Vagina (tissue), 2 donors: ENCODE measurements at regions not wholly inside any gene's neighbourhood (a gene's known extent, or its start where the extent isn't known, plus 50 kb on each side); places are given as distances from the start of the nearest gene placed in this dataset.

ENCODE experiments used
- DNase-seq, 2 donors: peaks; one replicate each; pipeline ENCODE4 v3.0.0-alpha.2; 2017; ENCODE audit errors: extremely low spot score in 2 of 2
- H3K27ac ChIP-seq: fragments of 200-600 bp; sonication (generic); one replicate; pipeline ENCODE4 v1.5.1; 2019
- H3K27me3 ChIP-seq: fragments of 200-600 bp; sonication (generic); one replicate; pipeline ENCODE4 v1.5.1; 2019
- H3K36me3 ChIP-seq, 2 donors: fragments of 200-600 bp; sonication (generic); one replicate each; pipeline ENCODE4 v1.5.1; 2017 to 2019
- H3K4me1 ChIP-seq: fragments of 200-600 bp; sonication (generic); one replicate; pipeline ENCODE4 v1.5.1; 2019
- H3K4me3 ChIP-seq, 2 donors: fragments of 200-600 bp; sonication (generic); 1 replicate in 1 of 2; 2 replicates in 1 of 2; pipeline ENCODE4 v1.5.1; 2016 to 2019
- H3K9me3 ChIP-seq: fragments of 200-600 bp; sonication (generic); one replicate; pipeline ENCODE4 v1.5.1; 2019
- POLR2A ChIP-seq, 2 donors: fragments of 450-650 bp; IDR thresholded peaks; one replicate each; pipeline ENCODE4 v1.6.1; 2017; ENCODE audit warnings: antibody characterized with exemption in 2 of 2, mild to moderate bottlenecking in 2 of 2, moderate library complexity in 2 of 2
- POLR2AphosphoS5 ChIP-seq, 2 donors: sonication (generic); formaldehyde crosslinking; IDR thresholded peaks; one replicate each; pipeline ENCODE4 v1.9.0; 2017; ENCODE audit warnings: antibody characterized with exemption in 2 of 2, mild to moderate bottlenecking in 2 of 2, low read depth in 1 of 2; ENCODE audit not compliant: insufficient read depth in 1 of 2
- intact Hi-C: fragments of 100-400 bp; cut with DNase I; formaldehyde crosslinking; loops from one replicate; pipeline ENCODE4 v1.15.1; 2023
- TF ChIP-seq, protein P1 (sequence below), 3 experiments: fragments of 450-650 bp in 2 of 3; fragments of 200-600 bp in 1 of 3; sonication (generic) in 1 of 3; IDR thresholded peaks; one replicate each; pipeline ENCODE4 v1.5.1; 2017 to 2019; ENCODE audit warnings: antibody characterized with exemption in 3 of 3, mild to moderate bottlenecking in 2 of 3, moderate library complexity in 2 of 3

DNA sequence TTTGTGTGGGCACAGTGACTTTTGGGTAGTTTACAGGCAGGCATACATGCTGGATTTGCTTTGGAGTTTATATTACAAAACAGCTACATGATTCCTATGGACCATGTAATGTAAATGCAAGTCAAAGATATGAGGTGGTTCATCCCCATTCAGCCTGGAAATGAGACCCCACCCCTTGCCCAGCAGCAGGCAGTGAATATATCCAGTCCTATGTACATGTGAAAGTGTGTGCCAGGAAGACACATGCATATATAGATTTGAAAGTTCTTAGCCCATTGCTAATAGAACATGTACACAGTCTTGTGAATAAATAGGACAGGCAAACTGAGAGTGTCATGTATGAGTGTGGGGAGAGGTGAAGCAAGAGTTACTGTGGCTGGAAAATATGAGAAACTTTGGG, 65.3 kb downstream of the FZD1 start:
- no peaks in the 10 kb centered on the region for H3K36me3 ChIP-seq
- H3K9me3 ChIP-seq: no peaks in the 10 kb centered on the region
- H3K4me1 ChIP-seq: peaks cover 10% of the 10 kb centered on the region
- DNase-seq: no peak
- TF ChIP-seq, protein P1, sequence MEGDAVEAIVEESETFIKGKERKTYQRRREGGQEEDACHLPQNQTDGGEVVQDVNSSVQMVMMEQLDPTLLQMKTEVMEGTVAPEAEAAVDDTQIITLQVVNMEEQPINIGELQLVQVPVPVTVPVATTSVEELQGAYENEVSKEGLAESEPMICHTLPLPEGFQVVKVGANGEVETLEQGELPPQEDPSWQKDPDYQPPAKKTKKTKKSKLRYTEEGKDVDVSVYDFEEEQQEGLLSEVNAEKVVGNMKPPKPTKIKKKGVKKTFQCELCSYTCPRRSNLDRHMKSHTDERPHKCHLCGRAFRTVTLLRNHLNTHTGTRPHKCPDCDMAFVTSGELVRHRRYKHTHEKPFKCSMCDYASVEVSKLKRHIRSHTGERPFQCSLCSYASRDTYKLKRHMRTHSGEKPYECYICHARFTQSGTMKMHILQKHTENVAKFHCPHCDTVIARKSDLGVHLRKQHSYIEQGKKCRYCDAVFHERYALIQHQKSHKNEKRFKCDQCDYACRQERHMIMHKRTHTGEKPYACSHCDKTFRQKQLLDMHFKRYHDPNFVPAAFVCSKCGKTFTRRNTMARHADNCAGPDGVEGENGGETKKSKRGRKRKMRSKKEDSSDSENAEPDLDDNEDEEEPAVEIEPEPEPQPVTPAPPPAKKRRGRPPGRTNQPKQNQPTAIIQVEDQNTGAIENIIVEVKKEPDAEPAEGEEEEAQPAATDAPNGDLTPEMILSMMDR (IDR thresholded peaks at IDR 0.05): no peak
- TF ChIP-seq POLR2AphosphoS5 (IDR thresholded peaks at IDR 0.05; ENCODE audit: insufficient read depth in 1 of 2, low read depth in 1 of 2) (no peak), POLR2A (IDR thresholded peaks at IDR 0.05) (no peak)
- H3K27ac ChIP-seq: no peak overlapping the region
- H3K27me3 ChIP-seq: no peaks in the 10 kb centered on the region
- no peak overlapping the region for H3K4me3 ChIP-seq
- intact Hi-C loops: no loop called here

DNA sequence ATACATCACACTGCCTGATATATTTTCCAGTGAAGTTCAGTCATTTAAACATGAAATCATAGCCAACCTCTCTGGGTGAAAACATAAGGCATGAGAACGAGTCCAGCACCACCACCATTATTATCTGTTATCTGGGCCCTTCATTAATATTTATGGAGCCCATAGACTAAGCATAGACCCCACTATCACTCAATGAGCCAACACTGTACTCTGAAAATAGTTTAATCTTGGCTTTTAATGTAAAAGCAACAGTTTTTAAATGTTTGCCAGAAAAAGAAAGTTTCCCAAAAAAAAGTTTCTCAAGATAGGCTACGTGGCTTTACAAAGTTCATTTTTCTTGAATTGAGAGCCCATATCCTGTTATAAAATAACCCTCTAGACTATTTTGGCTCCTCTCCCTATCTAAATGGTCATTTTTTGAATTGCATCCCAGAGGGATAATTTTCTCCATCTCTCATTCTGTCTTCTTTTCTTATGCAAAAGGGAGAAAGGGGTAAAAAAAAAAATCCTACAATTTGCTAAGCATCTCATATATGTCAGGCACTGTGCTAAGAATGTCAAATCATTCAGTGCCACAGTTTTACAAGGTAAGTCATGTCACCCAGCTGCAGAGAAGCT, 66.1 kb downstream of the FZD1 start:
- intact Hi-C loops: no loop called here
- DNase-seq: no peak
- TF ChIP-seq, protein P1 (IDR thresholded peaks at IDR 0.05): no peak
- TF ChIP-seq POLR2AphosphoS5 (IDR thresholded peaks at IDR 0.05; ENCODE audit: insufficient read depth in 1 of 2, low read depth in 1 of 2): no peak
- no peak for TF ChIP-seq POLR2A (IDR thresholded peaks at IDR 0.05)
- Histone ChIP-seq H3K9me3 (no peaks in the 10 kb centered on the region), H3K27me3 (no peaks in the 10 kb centered on the region), H3K4me1 (peaks cover 10% of the 10 kb centered on the region), H3K4me3 (no peak overlapping the region), H3K27ac (no peak overlapping the region), H3K36me3 (no peaks in the 10 kb centered on the region)

DNA sequence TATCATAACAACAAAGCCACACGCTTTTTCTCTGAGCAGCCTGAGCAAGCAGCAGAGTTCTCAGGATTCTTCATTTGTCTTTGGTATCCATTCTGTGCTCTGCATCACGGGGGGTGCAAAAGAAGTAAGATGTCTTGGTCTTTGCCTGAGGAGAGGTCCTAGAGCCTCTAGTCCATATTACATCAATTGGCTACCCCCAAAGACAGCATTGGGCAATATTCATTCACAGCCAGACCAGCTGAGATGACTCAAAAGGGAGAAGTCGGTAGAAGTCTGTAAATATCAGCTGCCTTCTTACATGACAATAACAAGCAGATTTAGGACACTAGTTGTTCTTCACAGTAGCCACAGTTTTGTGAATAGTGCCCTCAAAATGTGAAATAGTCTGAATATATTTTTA, 66.6 kb downstream of the FZD1 start:
- Histone ChIP-seq H3K36me3 (no peaks in the 10 kb centered on the region), H3K27me3 (no peaks in the 10 kb centered on the region), H3K4me3 (no peak overlapping the region), H3K4me1 (peaks cover 10% of the 10 kb centered on the region), H3K27ac (no peak overlapping the region), H3K9me3 (no peaks in the 10 kb centered on the region)
- DNase-seq: no peak
- intact Hi-C loops: no loop called here
- TF ChIP-seq, protein P1 (IDR thresholded peaks at IDR 0.05): no peak

DNA sequence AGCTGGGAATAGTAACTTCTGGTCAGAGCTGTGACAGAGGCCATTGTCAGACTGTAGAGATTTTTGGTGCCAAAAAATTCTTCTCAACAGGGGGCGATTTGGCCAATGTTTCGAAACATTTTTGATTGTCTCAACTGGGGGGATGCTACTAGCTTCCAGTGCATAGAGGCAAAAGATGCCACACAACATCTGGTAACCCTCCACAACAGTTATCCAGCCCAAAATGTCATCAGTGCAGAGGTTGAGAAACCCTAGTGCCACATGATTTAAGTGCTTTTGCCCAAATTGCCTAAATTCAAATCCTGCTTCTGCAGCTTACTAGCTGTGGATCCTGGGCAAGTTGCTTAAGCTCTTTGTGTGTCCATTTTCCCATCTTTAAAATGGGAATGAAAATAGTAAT, 71.9 kb downstream of the FZD1 start:
- DNase-seq: no peak
- Histone ChIP-seq H3K9me3 (no peaks in the 10 kb centered on the region), H3K4me3 (no peak overlapping the region), H3K27me3 (no peaks in the 10 kb centered on the region), H3K36me3 (no peaks in the 10 kb centered on the region), H3K27ac (no peak overlapping the region), H3K4me1 (no peaks in the 10 kb centered on the region)
- no peak for TF ChIP-seq POLR2A (IDR thresholded peaks at IDR 0.05)
- TF ChIP-seq, protein P1 (IDR thresholded peaks at IDR 0.05): no peak
- TF ChIP-seq POLR2AphosphoS5 (IDR thresholded peaks at IDR 0.05; ENCODE audit: insufficient read depth in 1 of 2, low read depth in 1 of 2): no peak
- intact Hi-C loops: no loop called here

DNA sequence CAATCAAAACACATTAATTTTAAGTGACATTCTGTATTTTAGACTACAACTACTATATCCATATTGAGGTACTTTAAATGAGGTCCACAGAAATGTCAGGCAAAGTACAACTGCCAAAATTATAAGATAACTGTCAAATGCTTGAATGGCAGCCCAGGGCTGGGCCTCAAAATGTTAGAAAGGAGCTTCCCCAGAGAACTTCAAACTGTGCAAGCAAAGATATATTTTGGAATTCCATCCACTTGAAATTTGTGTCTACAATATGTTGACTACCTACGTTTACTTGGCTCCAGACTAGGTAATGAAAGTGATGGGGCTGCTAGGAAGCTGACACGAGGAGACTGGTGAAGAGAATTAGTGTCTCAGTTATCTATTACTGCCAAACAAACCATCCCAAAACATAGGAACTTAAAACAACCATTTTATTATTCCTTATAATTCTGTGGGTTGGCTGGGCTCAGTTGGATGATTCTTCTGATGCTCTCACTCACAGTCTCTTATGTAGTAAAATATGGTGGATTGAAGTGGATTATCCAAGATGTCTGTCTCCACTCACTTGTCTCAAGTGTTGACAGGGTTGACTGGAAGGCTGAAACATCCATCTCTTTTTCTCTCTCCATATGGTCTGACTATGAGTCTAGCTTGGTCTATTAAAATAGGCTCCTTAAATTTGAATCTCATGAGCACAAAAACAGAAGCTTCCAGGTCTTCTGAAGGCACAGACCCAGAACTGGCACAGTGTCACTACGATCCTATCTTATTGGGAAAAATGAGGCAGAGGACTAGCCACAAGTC, 74.2 kb downstream of the FZD1 start:
- Histone ChIP-seq H3K27ac (no peak overlapping the region), H3K36me3 (no peaks in the 10 kb centered on the region), H3K4me1 (no peaks in the 10 kb centered on the region), H3K9me3 (no peaks in the 10 kb centered on the region), H3K4me3 (no peak overlapping the region), H3K27me3 (no peaks in the 10 kb centered on the region)
- no peak for DNase-seq
- no peak for TF ChIP-seq POLR2AphosphoS5 (IDR thresholded peaks at IDR 0.05; ENCODE audit: insufficient read depth in 1 of 2, low read depth in 1 of 2)
- no peak for TF ChIP-seq POLR2A (IDR thresholded peaks at IDR 0.05)
- TF ChIP-seq, protein P1 (IDR thresholded peaks at IDR 0.05): no peak
- intact Hi-C loops: no loop called here
